Activated CD8-positive, alpha-beta memory T cell treated with anti-CD3 and anti-CD28 coated beads for 1 hour (primary cell): ENCODE measurements at regions not wholly inside any gene's neighbourhood (a gene's known extent, or its start where the extent isn't known, plus 50 kb on each side); places are given as distances from the start of the nearest gene placed in this dataset.

ENCODE experiments used
- DNase-seq, 2 donors: peaks; one replicate each; pipeline ENCODE4 v3.0.0-alpha.2; 2020; ENCODE audit warnings: low read depth in 1 of 2; ENCODE audit errors: extremely low read depth in 1 of 2

DNA sequence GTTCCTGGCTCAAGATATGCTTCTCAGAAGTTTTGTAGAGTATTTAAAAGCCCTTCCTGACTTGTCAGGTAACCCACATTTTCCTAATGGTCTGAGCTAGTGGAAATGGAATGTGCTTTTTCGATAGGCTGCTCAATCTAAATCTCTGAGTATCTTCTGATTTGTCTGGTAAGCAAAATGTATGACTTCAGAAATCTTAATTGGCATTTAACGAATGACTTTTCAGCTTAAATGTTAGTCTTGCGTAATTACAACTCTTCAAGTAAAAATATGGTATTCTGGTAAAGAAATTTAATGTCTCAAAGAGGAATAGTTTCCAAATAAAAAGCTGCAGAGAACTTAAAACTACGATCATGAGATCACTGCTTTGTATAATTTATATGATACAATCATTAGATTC lies 379.1 kb downstream of the ANKRD50 start:
- no peak for DNase-seq

DNA sequence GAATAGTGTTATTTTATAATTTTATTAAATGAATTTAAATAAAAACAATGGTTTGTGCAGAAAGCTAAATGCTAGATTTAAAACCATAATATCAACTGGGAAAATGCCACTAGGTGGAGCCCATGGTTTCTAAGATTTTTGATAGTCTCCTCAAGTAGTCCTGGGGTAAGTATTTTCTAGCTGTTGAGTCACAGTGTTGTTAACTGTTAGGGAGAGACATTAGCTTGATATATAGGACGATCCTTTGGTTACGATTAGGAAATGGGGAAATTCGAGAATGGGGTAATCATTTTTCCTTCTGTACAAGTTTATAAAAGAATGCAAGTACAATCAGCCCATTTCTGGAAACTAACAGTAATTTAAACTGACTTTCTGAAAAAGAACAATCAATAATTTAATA lies 378.4 kb downstream of the ANKRD50 start:
- DNase-seq = no peak

DNA sequence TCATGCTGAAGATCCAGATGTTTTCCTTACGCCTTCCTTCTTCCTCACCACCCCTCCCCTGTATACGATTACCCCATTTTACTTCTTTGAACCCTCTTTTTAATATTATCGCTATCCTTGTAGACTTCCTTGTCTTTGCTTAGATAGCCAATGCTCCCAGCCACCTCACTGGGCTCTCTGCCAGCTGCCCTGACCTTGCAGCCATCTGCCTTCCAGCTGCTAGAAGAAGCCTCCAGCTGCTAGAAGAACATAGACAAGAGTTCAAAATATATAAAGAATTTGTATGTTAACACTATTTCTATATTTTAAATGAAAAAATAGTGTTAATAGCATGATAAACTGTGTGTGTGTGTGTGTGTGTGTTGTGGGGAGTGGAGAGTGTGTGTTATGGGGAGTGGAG lies 374.7 kb downstream of the ANKRD50 start:
- DNase-seq = no peak

DNA sequence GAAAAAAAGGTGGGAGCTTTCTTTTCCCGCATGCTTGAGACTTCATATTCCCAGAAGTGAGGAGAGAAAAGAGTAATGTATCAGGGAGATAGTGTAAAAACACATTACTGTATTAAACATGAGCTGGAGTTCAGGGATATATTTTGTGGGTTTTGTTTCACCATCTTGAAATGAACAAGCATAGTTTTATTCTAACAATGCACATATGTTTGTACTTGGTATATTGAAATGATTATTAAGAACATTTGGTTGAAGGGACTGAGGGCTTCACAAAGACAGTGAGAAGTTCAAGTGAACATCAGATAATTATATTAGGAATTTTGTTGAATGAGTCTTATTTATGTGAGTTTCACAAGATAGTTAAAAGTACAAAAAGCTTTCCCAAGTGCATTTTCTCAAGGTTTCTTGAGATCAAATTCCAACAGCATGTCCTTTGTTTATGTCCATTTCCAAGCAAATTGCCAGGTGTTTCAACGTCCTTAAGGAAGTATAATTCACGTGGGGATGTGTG lies 368.8 kb downstream of the ANKRD50 start:
- no peak for DNase-seq

DNA sequence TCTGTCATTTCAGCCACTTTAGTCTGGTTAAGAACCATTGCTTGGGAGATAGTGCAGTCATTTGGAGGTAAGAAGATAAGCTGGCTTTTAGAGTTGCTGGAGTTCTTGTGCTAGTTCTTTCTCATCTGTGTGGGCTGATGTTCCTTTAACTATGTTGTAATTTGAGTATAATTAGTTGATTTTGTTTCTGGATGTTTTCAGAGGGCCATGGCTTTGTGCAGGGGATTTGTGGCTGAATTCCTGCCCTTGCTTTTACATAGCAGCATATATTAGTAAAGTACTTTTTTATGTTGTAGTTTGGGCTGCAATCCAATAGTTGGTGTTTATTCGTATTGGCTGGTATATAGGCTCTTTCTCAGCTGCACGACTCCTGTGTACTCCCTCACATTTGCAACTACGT lies 339.6 kb downstream of the ANKRD50 start:
- DNase-seq = no peak

DNA sequence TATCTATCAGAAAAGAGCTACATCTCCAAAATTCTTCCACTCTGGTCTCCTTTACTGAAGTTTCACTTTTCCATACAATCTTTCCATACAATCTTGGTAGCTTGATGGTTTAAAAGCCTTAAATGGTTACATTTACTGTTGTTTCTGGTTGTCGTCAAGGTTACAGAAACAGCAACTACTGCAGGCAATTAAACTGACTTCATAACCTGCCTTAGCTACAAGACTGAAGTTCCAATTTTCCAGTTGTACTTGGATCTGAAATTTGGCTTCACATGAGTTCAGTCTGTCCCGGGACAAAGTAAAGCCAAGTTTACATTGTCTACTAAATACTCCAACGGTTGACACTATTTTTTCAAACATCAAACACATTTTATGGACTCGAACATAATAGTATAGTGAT lies 326.4 kb downstream of the ANKRD50 start:
- no peak for DNase-seq

DNA sequence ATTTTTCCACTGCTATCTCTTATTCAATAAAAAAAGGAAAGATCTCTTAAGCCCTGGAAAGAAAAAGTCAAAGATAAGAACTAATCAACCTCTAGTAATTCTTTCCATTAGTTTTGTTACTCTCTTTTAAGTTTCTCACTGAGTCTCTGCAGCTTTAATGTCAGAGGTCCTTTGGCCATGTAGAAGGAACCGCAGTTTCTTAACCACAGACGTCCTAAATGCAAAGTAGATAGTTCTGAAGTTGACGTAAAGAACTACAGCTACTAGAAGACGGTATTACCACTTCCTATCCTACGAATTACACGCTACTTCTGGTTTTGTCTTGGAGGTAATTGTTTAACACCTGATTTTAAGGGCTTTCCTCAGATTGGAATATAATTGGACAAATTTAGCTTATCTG lies 325.9 kb downstream of the ANKRD50 start:
- DNase-seq = no peak

DNA sequence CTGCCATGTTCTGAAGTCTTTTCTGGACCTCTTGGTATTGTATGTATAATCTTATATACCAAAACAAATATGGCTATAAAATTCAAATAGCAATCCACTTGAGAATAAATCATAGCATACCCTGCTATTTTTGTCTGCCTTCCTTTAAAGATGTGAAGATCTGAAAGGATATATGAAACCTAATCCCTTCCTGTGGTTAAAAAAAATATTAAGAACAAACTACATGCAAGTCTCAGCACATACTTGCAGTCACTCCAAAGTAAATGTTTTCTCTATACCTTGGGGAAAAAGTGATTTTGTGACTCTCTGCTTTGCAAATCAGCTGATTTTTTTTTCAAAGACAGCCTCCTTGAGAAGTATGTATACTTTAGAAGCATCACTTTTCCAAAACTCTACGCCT lies 322.9 kb downstream of the ANKRD50 start:
- no peak for DNase-seq

DNA sequence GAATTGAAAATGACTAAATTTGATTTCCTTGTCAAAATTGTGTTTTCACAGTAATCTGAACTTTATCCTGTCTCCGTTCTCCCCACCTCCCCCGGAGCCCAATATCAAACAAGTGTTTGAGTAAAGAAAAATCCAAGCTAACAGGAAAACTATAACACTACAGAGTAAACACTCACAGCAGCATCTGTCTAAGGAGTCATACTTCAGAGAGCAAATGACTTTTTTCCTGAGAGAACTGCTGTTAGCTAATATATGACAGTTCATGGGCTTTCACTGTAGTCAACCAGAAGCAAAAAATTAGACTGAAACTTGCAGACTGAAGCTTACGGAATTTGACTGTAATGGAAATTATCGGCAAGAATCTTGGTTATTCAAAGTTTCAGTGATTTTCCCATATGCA lies 321.7 kb downstream of the ANKRD50 start:
- no peak for DNase-seq

DNA sequence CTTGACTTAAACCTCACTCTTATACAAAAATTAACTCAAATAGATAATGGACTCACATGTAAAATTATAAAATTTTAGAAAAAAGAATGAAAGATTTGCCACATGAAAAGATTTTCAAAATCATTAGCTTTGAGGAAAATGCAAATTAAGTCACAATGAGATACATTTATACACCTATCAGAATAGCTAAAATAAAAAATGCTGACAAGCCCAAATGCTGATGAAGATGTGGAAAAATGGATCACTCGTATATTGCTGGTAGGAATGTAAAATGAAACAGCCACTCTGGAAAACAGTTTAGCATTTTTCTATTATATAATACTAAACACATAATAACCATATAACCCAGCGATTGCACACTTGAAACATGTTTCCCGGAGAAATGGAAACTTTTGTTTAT lies 316.2 kb downstream of the ANKRD50 start:
- no peak for DNase-seq

DNA sequence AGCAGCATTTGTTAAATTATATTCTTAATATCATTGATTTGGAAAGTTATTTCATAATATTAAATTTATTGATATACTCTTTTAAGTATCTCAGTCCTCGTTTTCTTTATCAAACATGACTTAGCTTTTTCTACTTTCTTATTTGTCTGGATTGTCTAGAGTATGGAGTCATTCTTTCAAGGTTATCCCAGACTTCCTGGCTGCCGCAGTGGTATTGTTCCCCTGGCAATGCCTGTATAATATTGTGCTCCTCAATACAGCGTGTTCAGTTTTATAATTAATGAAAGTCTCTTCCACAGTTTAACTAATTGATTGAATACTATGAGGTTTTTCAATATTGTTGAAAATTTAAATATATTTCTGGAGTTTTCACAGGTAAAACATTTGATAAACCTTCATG lies 310.9 kb downstream of the ANKRD50 start:
- DNase-seq = no peak

DNA sequence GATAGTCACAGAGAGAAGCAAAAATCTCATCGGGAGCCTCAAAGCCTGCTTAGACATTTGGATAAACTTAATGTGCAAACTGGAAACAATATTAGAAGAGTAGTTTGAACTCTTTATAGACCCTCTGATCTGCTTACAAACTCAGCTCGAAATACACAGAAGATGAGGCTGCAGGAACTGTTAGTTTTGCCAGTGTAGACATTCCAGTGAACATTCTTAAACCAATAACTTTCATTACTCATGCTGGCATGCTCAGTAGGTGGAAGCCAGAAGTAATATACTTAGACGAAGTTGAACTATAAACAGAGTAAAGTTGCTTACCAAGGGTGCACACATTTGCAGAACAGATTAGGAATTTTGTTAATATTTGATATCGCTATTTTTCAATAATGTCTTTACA lies 303.5 kb downstream of the ANKRD50 start:
- no peak for DNase-seq

DNA sequence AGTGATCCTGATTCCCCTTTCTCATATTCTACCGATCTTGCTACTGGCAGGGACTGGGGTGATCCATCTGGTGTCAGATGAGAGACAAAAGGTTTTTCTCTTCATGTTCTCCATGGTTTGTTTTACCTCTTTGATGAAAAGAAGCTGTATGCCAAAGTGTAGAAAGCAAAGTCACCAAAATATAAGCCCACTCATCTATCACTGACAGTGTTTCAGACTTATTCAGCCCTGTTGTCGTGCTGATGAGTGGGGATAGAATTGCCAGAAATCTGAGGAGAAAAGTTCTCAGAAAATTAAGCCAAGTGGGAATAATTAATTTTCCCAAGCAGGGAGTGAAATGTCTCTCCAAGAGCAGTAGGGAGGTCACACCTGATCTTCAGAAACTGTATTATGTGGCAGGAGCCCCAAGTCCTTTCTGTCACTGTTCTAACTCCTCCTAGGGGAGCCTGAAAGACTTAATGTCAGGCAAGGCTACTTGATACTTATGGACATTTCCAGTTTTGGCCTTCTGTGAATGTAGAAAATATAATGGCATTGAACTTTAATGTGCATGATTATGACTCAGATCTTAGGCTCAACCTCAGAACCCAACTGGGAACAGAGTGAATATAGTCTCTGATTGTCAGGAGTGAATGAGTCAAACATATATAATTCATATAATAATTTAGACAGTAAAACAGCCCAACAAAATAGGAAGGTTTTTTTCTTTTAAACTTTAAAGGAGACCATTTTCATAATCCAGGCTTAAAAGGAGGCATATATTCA lies 298.1 kb downstream of the ANKRD50 start:
- DNase-seq = no peak

DNA sequence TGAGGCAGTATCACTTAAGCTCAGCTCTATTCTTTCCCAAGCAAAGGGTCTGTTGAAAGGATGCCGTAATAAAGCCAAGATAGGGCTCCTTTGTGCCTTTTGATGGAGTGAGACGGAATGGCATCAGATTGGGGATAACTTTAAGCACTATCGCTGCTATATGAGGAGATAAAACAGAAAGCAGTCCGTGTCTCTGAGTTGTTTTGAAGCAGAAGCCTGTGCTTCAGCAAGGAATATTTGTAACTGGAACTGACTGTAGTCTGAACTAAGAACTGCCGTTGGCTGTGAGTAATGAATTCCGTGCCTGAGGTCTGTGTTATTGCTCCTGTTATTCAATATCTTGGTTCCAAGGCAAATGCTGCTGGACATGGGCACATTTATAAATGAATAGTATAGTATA lies 297.4 kb downstream of the ANKRD50 start:
- no peak for DNase-seq

DNA sequence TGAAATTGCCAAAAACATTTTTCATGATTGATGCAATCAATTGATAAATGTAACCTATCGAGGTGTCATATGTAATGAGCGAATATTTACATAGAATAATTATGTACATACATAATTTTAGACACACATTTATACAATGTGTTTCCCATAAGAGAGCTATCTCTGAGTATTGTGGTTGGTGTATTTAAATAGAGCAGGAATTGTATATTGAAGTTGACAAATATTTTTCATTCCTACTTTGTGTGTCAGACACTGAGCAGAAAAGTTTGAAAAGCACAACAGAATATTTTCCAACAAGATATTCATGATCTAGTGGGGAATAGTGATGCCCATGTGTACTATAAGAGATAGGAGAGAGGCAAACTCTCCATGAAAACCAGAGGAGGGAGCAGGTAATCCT lies 295.2 kb downstream of the ANKRD50 start:
- DNase-seq = no peak

DNA sequence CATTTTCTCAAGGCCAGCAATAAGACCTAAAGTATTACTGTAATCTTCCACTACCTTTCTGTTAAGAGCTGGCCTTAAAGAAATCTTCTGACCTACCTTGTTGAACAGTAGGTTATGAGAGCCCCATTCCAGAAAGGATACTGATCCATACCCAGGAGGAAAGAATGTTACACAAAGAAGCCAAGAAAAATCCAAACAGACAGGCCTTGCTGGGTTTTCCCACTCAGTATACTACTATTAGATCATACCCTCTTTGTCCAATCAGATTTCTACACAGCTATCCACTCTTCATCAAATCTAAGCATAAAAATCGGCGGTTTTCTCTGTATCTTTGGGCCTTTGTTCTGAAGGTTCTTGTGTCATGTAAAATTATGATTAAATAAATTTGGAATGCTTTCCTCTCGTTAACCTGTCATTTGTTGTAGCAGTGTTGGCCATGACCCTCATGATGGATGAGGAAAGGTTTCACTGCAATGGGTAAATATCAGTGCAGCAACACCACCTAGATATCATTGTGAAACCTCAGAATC lies 292.3 kb downstream of the ANKRD50 start:
- no peak for DNase-seq

DNA sequence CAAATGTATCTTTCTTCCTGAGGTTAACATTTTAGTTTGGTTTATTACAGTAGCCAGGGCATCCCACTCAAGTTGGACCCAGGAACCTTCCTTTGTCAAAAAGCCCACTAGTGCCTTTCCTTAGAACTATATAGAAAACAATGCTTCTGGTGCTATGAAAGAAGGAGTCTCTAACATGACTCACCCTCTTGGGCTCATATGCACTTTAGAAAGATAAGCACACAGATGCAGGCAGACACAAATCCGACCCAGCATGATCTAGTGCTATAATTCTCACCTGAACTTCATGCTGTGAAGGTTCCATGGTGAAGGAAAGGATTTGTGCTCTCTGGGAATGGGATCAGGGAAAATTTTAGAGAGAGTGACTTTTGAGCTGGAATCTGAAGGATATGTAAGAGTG lies 289.4 kb downstream of the ANKRD50 start:
- DNase-seq = no peak

DNA sequence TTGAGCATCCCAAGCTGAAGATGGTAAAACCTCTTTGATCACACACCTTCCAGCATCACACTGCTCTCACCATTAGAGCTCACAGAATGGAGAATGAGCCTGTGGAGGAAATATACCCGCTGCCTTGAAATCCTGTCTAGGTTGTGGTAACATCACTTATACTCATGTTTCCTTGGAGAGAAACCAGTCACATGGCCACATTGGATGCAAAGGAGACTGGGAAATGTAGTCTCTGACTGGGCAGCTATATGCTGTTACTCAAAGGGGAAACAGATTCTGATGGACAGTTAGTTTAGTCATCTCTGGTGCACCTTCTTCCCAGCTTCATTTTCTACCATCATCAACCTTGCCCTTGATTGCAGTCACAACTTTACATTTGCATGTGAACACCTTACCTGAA lies 286.3 kb downstream of the ANKRD50 start:
- no peak for DNase-seq

DNA sequence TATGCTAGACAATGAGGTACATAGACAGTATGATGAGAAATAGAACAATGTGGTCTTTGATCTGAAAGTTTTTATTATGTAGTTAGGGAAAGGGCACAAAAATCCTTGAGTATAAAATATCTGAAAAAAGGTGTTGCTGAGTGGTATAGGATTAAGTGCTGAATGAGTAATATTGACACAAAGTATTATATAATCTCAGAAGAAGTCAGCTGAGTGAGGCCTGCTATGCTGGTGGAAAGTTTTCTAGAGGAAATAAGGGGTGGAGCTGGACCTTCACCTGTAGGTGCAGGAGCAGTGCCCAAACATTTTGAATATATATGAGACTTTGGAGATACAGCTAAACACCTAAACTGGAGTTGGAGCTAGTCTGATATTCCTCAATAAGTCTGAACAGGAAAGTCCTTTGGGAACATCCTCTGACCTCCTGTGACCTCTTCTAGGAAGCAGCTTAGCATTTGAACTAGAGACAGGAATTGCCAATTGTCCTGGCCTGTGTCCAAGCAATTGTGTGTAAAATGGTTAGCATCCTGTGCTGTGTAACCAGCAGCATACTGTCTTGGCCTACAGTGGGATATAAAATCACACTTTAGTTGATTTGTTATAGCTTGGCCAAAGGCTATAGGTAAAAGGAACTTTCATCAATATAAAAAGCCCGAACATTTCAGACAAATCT lies 285.3 kb downstream of the ANKRD50 start:
- no peak for DNase-seq

DNA sequence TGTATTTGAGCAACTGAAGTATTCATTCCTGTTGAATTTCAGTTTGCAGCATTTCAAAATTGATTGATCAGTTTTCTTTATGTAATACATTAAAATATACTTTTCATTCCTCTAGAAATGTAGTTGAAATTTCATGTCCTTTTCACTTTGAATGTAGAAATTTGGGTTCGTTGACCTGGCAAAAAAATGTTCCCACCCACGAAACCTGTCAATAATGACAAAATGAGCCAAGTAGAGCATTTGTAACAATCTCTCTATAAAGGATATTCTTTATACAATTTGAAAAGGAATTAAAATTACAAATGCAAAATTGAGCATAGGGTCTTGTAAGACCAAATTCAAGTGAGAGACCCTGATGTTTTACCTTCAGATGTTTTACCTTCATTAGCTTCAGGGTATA lies 283.9 kb downstream of the ANKRD50 start:
- DNase-seq = no peak

DNA sequence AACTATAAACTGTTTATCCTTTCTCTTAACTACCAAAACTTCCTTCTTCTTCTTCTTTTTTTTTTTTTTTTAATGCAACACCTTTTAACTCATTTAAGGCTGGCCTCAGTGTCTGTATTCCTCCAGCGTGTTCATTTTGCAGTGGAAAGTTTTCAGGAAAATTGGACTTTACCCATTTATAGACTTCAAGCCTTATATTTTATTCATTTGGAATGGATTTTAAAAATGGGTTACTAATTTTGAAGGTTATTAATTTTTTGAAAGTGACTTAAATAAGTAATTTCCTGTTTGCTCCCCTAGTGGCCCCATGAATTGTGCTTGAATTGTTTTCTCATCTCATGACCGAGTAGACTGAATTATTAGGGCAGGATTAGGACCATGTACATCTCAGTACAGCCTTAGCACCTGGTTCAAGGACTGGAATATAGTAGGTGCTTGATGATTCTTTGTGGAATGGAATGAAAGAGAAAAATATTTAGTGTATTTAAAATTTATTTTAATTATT lies 282.7 kb downstream of the ANKRD50 start:
- DNase-seq = no peak

DNA sequence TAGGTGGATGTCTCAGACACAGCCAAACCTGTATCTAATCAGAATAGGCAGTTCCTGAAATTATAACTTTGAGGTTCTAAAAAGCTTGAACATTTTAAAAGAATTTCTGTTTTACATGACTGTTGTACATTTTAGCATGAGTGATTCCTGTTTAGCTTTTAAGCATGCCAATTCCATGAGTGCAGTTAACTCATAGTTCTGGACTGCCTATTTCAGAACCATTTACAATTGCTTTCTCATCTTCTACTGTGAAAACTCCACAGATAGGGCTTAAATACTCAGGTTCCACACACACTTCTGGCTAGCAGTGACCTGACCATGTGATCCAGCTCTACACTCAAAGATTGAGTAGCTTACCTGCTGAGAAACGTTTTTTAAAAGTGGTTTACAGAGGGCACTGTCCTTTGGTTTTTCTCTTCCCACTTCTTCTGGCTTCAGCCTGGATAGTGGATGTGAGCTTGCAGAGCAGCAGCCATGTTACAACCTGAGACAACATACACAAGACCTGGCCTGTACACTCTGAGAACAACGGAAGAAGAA lies 280.8 kb downstream of the ANKRD50 start:
- no peak for DNase-seq
